Esophagus (tissue), 2 donors: ENCODE measurements at regions not wholly inside any gene's neighbourhood (a gene's known extent, or its start where the extent isn't known, plus 50 kb on each side); places are given as distances from the start of the nearest gene placed in this dataset.

Source experiments
- H3K27ac ChIP-seq, 2 donors: one replicate each; pipeline ENCODE4 v1.5.1; 2013; ENCODE audit warnings: low read depth in 2 of 2, mild to moderate bottlenecking in 2 of 2, inconsistent platforms in 1 of 2, low read length in 1 of 2, moderate library complexity in 1 of 2
- H3K27me3 ChIP-seq, 2 donors: one replicate each; pipeline ENCODE4 v1.6.1; 2013; ENCODE audit warnings: low read length in 2 of 2, control low read depth in 1 of 2, mild to moderate bottlenecking in 1 of 2; ENCODE audit not compliant: insufficient read depth in 2 of 2, control insufficient read depth in 1 of 2
- H3K36me3 ChIP-seq, 2 donors: one replicate each; pipeline ENCODE4 v1.6.1; 2013; ENCODE audit warnings: low read length in 1 of 2; ENCODE audit not compliant: control insufficient read depth in 2 of 2, insufficient read depth in 2 of 2
- H3K4me1 ChIP-seq, 2 donors: one replicate each; pipeline ENCODE4 v1.6.1; 2013; ENCODE audit warnings: low read length in 1 of 2; ENCODE audit not compliant: control insufficient read depth in 2 of 2, insufficient read depth in 2 of 2
- H3K4me3 ChIP-seq, 2 donors: one replicate each; pipeline ENCODE4 v1.5.1; 2013; ENCODE audit warnings: low read length in 2 of 2, mild to moderate bottlenecking in 2 of 2, low read depth in 1 of 2, moderate library complexity in 1 of 2
- H3K9me3 ChIP-seq, 2 donors: one replicate each; pipeline ENCODE4 v1.6.1; 2013; ENCODE audit warnings: mild to moderate bottlenecking in 2 of 2, low read depth in 1 of 2, low read length in 1 of 2, moderate library complexity in 1 of 2; ENCODE audit not compliant: control insufficient read depth in 2 of 2, insufficient read depth in 1 of 2
- WGBS, 2 donors: extraction: QIAGEN DNeasy Blood & Tissue Kit; methylation state at CpG; one replicate each; pipeline ENCODE4 v1.1.7; 2013; 5-methylcytosine and 5-hydroxymethylcytosine counted together
- donor health status: healthy with polysubstance abuse.
- donor health status: Bipolar disorder and iron deficiency.

- no peak overlapping the region for H3K4me3 ChIP-seq
- 91 to 94% methylated on average over 3 of the region's 3 CpGs for WGBS, 2 donors
- peaks cover 5 to 9% of the 10 kb centered on the region in 2 donors for H3K9me3 ChIP-seq
- H3K36me3 ChIP-seq: no peaks in the 10 kb centered on the region
- H3K4me1 ChIP-seq: no peaks in the 10 kb centered on the region
- H3K27ac ChIP-seq: no peak overlapping the region
- no peaks in the 10 kb centered on the region for H3K27me3 ChIP-seq
Observed at GRCh38 chr17:428414-428813, 75.8 kb upstream of the RPH3AL start.

- Histone ChIP-seq H3K4me3 (no peak overlapping the region), H3K36me3 (no peaks in the 10 kb centered on the region), H3K9me3 (peaks cover 5 to 9% of the 10 kb centered on the region in 2 donors), H3K27me3 (no peaks in the 10 kb centered on the region), H3K4me1 (no peaks in the 10 kb centered on the region), H3K27ac (no peak overlapping the region)
- WGBS, 2 donors: 84 to 85% methylated on average over 3 of the region's 3 CpGs
Observed at GRCh38 chr17:427891-428290, 75.3 kb upstream of the RPH3AL start.

DNA sequence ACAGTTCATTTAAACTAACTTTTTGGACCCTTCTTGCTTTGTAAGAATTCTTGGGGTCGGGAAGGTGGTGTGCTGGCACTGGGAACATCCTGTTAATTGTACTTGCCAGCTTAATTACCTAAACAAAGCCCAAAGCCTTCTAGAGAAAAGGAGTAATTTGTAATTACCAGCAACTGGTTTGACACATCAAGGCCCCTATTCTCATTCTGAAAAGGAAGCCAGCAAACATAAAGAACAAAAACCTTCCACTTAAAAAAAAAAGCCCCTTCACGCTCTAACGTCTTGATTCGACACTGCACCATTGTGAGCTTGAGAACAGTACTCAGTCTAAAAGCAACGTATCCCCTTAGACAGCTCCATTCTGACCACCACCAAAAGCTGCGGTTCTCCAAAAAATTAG, 74.7 kb upstream of the RPH3AL start:
- Histone ChIP-seq H3K4me3 (no peak overlapping the region), H3K27me3 (no peaks in the 10 kb centered on the region), H3K27ac (no peak overlapping the region), H3K36me3 (no peaks in the 10 kb centered on the region), H3K9me3 (peaks cover 5 to 9% of the 10 kb centered on the region in 2 donors), H3K4me1 (no peaks in the 10 kb centered on the region)
- 46 to 53% methylated on average over 6 of the region's 6 CpGs for WGBS, 2 donors

DNA sequence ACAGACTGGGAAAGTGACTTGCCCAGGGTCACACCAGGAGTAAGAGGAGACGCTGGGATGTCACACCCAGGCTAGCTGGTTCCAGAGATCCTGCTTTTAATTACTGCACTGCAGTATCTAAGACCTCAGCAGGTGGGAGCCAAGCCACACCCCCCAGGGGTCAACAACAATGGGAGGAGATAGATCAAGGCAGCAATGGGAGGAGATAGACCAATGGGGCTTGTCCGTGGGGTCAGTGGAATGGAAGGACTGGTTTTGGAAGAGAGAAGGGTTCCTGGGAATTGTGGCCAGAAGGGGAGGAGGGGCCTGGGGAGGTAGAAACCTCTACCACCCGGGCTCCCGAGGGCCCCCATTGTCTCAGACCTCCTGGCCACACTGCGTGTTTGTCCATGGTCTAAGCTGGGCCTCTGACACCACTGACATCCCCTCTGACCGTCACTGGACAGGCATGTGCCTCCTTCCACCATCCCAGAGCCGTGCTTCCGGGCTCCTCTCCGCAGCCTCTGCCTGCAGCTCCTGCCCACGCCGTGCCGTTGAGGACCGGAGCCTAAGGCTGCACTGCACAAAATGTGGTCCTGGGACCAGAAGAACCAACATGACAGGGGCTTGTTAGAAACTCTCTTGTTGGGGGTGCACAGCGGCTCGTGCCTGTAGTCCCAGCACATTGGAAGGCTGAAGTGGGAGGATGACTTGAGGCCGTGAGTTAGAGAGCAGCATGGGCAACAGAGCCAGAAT, 69.8 kb upstream of the RPH3AL start:
- 74 to 75% methylated on average over 16 of the region's 16 CpGs for WGBS, 2 donors

GRCh38 chr17:420479-421175, 68.0 kb upstream of the RPH3AL start:
- 92 to 95% methylated on average over 15 of the region's 15 CpGs for WGBS, 2 donors
- no peak overlapping the region for H3K27ac ChIP-seq
- H3K36me3 ChIP-seq: no peaks in the 10 kb centered on the region
- no peaks in the 10 kb centered on the region for H3K4me1 ChIP-seq
- H3K4me3 ChIP-seq: no peak overlapping the region
- H3K27me3 ChIP-seq: no peaks in the 10 kb centered on the region
- H3K9me3 ChIP-seq: no peaks in the 10 kb centered on the region

More for the DNA sequence above, 69.8 kb upstream of the RPH3AL start:
- no peak overlapping the region for H3K4me3 ChIP-seq
- no peaks in the 10 kb centered on the region for H3K27me3 ChIP-seq
- no peak overlapping the region for H3K27ac ChIP-seq
- H3K9me3 ChIP-seq: peaks cover 0 to under 1% of the 10 kb centered on the region in 2 donors
- H3K36me3 ChIP-seq: no peaks in the 10 kb centered on the region
- H3K4me1 ChIP-seq: no peaks in the 10 kb centered on the region

DNA sequence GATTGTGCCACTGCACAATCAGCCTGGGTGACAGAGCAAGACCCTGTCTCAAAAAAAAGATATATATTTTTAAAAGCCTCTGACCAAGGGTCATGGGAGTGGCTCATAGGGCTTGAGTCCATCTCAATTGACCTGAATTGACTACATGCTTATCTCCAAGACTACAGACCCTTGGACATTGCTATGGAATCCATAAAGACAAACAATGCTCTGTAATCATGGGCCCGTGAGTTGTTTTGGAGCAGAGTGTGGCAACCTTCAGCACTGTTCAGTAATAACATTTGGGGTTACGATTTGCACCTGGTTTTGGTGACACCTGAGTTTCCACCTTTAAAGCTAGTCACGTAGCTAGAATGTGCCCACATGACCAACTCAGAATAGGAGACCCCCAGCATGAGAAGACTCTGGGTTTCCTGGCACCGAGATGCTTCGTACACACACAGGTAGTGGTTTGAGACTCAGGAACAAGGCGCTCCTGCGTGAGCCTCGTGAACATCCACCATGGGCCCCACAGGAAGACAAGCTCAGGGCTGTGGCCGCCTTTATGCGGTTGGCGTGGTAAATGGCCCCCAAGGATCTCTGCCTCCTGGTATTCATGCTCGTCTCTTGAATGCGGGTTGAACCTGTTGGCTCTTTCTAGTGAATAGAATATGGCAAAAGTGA, 66.6 kb upstream of the RPH3AL start:
- no peaks in the 10 kb centered on the region for H3K27me3 ChIP-seq
- no peak overlapping the region for H3K27ac ChIP-seq
- 78 to 80% methylated on average over 13 of the region's 13 CpGs for WGBS, 2 donors

GRCh38 chr17:418421-418751, 65.8 kb upstream of the RPH3AL start:
- no peak overlapping the region for H3K4me3 ChIP-seq
- no peaks in the 10 kb centered on the region for H3K9me3 ChIP-seq
- 78 to 82% methylated on average over 8 of the region's 8 CpGs for WGBS, 2 donors
- H3K4me1 ChIP-seq: no peaks in the 10 kb centered on the region
- no peaks in the 10 kb centered on the region for H3K36me3 ChIP-seq
- H3K27me3 ChIP-seq: no peaks in the 10 kb centered on the region
- H3K27ac ChIP-seq: no peak overlapping the region

More for the DNA sequence above, 66.6 kb upstream of the RPH3AL start:
- Histone ChIP-seq H3K4me3 (no peak overlapping the region), H3K36me3 (no peaks in the 10 kb centered on the region), H3K9me3 (no peaks in the 10 kb centered on the region), H3K4me1 (no peaks in the 10 kb centered on the region)

- WGBS, 2 donors: 91% methylated on average over 16 of the region's 16 CpGs
- Histone ChIP-seq H3K36me3 (no peaks in the 10 kb centered on the region), H3K27me3 (no peaks in the 10 kb centered on the region), H3K27ac (no peak overlapping the region), H3K9me3 (no peaks in the 10 kb centered on the region), H3K4me3 (no peak overlapping the region), H3K4me1 (no peaks in the 10 kb centered on the region)
Observed at GRCh38 chr17:417691-418420, 65.2 kb upstream of the RPH3AL start.
